K562 (cell line): ENCODE measurements at regions not wholly inside any gene's neighbourhood (a gene's known extent, or its start where the extent isn't known, plus 50 kb on each side); places are given as distances from the start of the nearest gene placed in this dataset.

Source experiments
- ADNP ChIP-seq: fragments of 200-800 bp; sonication (Bioruptor generic); IDR thresholded peaks from 2 replicates; pipeline ENCODE4 v1.6.1; 2016; ENCODE audit warnings: missing genetic modification characterization, missing compliant biosample characterization
- CBX2 ChIP-seq: fragments of 200-600 bp; sonication (generic); IDR thresholded peaks from one replicate; pipeline ENCODE4 v1.6.1; 2012; ENCODE audit warnings: mild to moderate bottlenecking, low read length, inconsistent platforms; ENCODE audit not compliant: insufficient read depth, poor library complexity, severe bottlenecking
- CCNT2 ChIP-seq: IDR thresholded peaks from 2 replicates; pipeline ENCODE4 v1.6.1; 2011; ENCODE audit warnings: borderline replicate concordance, low read depth, mild to moderate bottlenecking, moderate library complexity, mixed read lengths, low read length; ENCODE audit not compliant: insufficient read length; ENCODE audit errors: extremely low read depth
- IFI16 ChIP-seq: fragments of 250-450 bp; sonication (Bioruptor Pico); IDR thresholded peaks from 2 replicates; pipeline ENCODE4 v2.1.2; 2022; ENCODE audit warnings: mild to moderate bottlenecking, inconsistent platforms
- LCOR ChIP-seq: sonication (generic); formaldehyde crosslinking; IDR thresholded peaks from 2 replicates; pipeline ENCODE4 v1.8.0; 2022; ENCODE audit warnings: mild to moderate bottlenecking, missing genetic modification reagents
- MIER1 ChIP-seq: fragments of 450-650 bp; IDR thresholded peaks from 2 replicates; pipeline ENCODE4 v1.6.1; 2016; ENCODE audit warnings: antibody characterized with exemption, mild to moderate bottlenecking, low read depth
- NFYB ChIP-seq: IDR thresholded peaks from 2 replicates; pipeline ENCODE4 v1.6.1; 2011; ENCODE audit warnings: mild to moderate bottlenecking, moderate library complexity; ENCODE audit not compliant: insufficient read length; ENCODE audit errors: extremely low read depth
- SAP30 ChIP-seq: fragments of 200-600 bp; sonication (generic); IDR thresholded peaks from 2 replicates; pipeline ENCODE4 v1.6.1; 2012; ENCODE audit warnings: borderline replicate concordance, low read depth, mild to moderate bottlenecking, moderate library complexity, low read length, control low read depth, inconsistent platforms; ENCODE audit not compliant: insufficient read depth, poor library complexity, severe bottlenecking
- SNIP1 ChIP-seq: fragments of 450-650 bp; IDR thresholded peaks from 2 replicates; pipeline ENCODE4 v1.7.1; 2017; ENCODE audit warnings: low read depth, mild to moderate bottlenecking
- TBL1XR1 ChIP-seq, 2 experiments: IDR thresholded peaks; 2 replicates each; pipeline ENCODE4 v1.6.1; 2012; ENCODE audit warnings: improper control_type of control experiment in 2 of 2, low read length in 2 of 2, mild to moderate bottlenecking in 1 of 2
- ZNF239 ChIP-seq: fragments of 250-450 bp; sonication (Bioruptor Pico); IDR thresholded peaks from 2 replicates; pipeline ENCODE4 v1.4.0; 2020; ENCODE audit warnings: mild to moderate bottlenecking
- ZNF830 ChIP-seq: fragments of 250-450 bp; sonication (Bioruptor Pico); IDR thresholded peaks from 2 replicates; pipeline ENCODE4 v1.5.0; 2021; ENCODE audit warnings: mild to moderate bottlenecking
- TF ChIP-seq, protein P1 (sequence below): fragments of 200-800 bp; sonication (Bioruptor generic); IDR thresholded peaks from 2 replicates; pipeline ENCODE4 v1.6.1; 2016; ENCODE audit warnings: missing genetic modification characterization, missing compliant biosample characterization
- TF ChIP-seq, protein P2 (sequence below): fragments of 250-450 bp; sonication (Bioruptor Pico); IDR thresholded peaks from 2 replicates; pipeline ENCODE4 v1.5.0; 2020; ENCODE audit warnings: mild to moderate bottlenecking
- TF ChIP-seq, protein P3 (sequence below): fragments of 250-450 bp; sonication (Bioruptor Pico); IDR thresholded peaks from 2 replicates; pipeline ENCODE4 v1.4.0; 2020; ENCODE audit warnings: mild to moderate bottlenecking, moderate library complexity
- TF ChIP-seq, protein P4 (sequence below): fragments of 250-450 bp; sonication (Bioruptor Pico); IDR thresholded peaks from 2 replicates; pipeline ENCODE4 v1.8.0; 2021; ENCODE audit warnings: moderate library complexity, mild to moderate bottlenecking, inconsistent platforms

DNA sequence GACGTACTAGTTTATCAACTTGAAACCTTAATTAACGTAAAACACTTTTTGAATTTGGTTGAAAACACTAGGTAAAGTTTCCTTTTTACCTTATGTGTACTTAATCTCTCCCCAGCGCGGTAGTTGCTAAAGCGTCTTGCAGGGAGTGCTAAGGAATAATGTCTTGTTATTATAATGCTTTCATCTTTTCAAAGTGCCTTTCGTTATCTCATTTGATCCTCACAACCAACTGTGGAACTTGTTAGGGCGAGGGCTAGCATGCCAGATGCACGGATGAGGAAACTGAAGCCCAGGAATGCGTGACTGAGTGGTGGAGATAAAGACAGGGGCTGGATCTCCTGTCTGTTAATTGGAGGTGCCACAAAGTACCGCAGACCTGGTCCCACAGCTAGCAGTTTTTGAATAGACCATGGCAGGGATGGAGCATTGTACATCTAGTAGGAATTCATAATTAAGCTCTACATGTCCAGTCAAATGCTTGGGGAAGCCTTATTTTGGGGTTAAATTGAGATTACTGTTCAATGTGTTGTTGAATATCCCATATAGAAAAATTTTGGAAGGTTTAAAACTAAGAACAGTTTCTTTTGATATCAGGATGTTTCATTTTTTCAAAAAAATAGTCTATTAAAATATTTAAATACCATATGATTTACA, 234.3 kb downstream of the SH2D4B start (continued):
- TF ChIP-seq, protein P1, sequence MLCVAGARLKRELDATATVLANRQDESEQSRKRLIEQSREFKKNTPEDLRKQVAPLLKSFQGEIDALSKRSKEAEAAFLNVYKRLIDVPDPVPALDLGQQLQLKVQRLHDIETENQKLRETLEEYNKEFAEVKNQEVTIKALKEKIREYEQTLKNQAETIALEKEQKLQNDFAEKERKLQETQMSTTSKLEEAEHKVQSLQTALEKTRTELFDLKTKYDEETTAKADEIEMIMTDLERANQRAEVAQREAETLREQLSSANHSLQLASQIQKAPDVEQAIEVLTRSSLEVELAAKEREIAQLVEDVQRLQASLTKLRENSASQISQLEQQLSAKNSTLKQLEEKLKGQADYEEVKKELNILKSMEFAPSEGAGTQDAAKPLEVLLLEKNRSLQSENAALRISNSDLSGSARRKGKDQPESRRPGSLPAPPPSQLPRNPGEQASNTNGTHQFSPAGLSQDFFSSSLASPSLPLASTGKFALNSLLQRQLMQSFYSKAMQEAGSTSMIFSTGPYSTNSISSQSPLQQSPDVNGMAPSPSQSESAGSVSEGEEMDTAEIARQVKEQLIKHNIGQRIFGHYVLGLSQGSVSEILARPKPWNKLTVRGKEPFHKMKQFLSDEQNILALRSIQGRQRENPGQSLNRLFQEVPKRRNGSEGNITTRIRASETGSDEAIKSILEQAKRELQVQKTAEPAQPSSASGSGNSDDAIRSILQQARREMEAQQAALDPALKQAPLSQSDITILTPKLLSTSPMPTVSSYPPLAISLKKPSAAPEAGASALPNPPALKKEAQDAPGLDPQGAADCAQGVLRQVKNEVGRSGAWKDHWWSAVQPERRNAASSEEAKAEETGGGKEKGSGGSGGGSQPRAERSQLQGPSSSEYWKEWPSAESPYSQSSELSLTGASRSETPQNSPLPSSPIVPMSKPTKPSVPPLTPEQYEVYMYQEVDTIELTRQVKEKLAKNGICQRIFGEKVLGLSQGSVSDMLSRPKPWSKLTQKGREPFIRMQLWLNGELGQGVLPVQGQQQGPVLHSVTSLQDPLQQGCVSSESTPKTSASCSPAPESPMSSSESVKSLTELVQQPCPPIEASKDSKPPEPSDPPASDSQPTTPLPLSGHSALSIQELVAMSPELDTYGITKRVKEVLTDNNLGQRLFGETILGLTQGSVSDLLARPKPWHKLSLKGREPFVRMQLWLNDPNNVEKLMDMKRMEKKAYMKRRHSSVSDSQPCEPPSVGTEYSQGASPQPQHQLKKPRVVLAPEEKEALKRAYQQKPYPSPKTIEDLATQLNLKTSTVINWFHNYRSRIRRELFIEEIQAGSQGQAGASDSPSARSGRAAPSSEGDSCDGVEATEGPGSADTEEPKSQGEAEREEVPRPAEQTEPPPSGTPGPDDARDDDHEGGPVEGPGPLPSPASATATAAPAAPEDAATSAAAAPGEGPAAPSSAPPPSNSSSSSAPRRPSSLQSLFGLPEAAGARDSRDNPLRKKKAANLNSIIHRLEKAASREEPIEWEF, result 0 out of 2 replicates have a peak, but pooled peaks have one; percentile 31
- TF ChIP-seq ZNF239 (no peak), NFYB (peak; percentile 18), LCOR (CRISPR knock-in tag) (peak; percentile 84), CCNT2 (peak; percentile 46), IFI16 (no peak), CBX2 (no peak), TBL1XR1 (IDR thresholded peaks at IDR 0.05; ENCODE audit: low read length in 2 of 2) (peak; percentile 60 to 86; a peak in 3 of 4 replicates), SNIP1 (no peak), ADNP (tag) (no peak), SAP30 (no peak), ZNF830 (CRISPR knock-in tag) (no peak), MIER1 (no peak)
- TF ChIP-seq, protein P2, sequence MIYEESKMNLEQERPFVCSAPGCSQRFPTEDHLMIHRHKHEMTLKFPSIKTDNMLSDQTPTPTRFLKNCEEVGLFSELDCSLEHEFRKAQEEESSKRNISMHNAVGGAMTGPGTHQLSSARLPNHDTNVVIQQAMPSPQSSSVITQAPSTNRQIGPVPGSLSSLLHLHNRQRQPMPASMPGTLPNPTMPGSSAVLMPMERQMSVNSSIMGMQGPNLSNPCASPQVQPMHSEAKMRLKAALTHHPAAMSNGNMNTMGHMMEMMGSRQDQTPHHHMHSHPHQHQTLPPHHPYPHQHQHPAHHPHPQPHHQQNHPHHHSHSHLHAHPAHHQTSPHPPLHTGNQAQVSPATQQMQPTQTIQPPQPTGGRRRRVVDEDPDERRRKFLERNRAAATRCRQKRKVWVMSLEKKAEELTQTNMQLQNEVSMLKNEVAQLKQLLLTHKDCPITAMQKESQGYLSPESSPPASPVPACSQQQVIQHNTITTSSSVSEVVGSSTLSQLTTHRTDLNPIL (CRISPR knock-in tag), result no peak
- TF ChIP-seq, protein P3, sequence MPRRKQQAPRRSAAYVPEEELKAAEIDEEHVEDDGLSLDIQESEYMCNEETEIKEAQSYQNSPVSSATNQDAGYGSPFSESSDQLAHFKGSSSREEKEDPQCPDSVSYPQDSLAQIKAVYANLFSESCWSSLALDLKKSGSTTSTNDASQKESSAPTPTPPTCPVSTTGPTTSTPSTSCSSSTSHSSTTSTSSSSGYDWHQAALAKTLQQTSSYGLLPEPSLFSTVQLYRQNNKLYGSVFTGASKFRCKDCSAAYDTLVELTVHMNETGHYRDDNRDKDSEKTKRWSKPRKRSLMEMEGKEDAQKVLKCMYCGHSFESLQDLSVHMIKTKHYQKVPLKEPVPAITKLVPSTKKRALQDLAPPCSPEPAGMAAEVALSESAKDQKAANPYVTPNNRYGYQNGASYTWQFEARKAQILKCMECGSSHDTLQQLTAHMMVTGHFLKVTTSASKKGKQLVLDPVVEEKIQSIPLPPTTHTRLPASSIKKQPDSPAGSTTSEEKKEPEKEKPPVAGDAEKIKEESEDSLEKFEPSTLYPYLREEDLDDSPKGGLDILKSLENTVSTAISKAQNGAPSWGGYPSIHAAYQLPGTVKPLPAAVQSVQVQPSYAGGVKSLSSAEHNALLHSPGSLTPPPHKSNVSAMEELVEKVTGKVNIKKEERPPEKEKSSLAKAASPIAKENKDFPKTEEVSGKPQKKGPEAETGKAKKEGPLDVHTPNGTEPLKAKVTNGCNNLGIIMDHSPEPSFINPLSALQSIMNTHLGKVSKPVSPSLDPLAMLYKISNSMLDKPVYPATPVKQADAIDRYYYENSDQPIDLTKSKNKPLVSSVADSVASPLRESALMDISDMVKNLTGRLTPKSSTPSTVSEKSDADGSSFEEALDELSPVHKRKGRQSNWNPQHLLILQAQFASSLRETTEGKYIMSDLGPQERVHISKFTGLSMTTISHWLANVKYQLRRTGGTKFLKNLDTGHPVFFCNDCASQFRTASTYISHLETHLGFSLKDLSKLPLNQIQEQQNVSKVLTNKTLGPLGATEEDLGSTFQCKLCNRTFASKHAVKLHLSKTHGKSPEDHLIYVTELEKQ (CRISPR knock-in tag), result no peak
- TF ChIP-seq, protein P4, sequence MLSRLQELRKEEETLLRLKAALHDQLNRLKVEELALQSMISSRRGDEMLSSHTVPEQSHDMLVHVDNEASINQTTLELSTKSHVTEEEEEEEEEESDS (CRISPR knock-in tag), result no peak
